ENCODE measurements at regions not wholly inside any gene's neighbourhood (a gene's known extent, or its start where the extent isn't known, plus 50 kb on each side); places are given as distances from the start of the nearest gene placed in this dataset.

- no peak for DNase-seq
Measured at GRCh38 chr5:133681896-133682295, 69.6 kb upstream of the FSTL4 start.

- no peak for DNase-seq
Measured at GRCh38 chr5:133680830-133681565, 68.7 kb upstream of the FSTL4 start.

GRCh38 chr5:133679534-133679933, 67.2 kb upstream of the FSTL4 start:
- DNase-seq: no peak

- DNase-seq: no peak
Measured at GRCh38 chr5:133675376-133676154, 63.2 kb upstream of the FSTL4 start.

- DNase-seq: no peak
Measured at GRCh38 chr5:133670336-133670735, 58.0 kb upstream of the FSTL4 start.

GRCh38 chr5:133669472-133669871, 57.1 kb upstream of the FSTL4 start:
- DNase-seq: no peak

- no peak for DNase-seq
Measured at GRCh38 chr5:133668458-133668857, 56.1 kb upstream of the FSTL4 start.

GRCh38 chr5:133667217-133667616, 54.9 kb upstream of the FSTL4 start:
- DNase-seq: no peak

- no peak for DNase-seq
Measured at GRCh38 chr5:133665571-133665970, 53.2 kb upstream of the FSTL4 start.

GRCh38 chr5:133664422-133664821, 52.1 kb upstream of the FSTL4 start:
- DNase-seq: no peak

- DNase-seq: no peak
Measured at GRCh38 chr5:133663397-133664054, 51.2 kb upstream of the FSTL4 start.

GRCh38 chr5:133662578-133662977, 50.2 kb upstream of the FSTL4 start:
- DNase-seq: no peak

All from SHP77 (cell line).